ENCODE measurements at regions not wholly inside any gene's neighbourhood (a gene's known extent, or its start where the extent isn't known, plus 50 kb on each side); places are given as distances from the start of the nearest gene placed in this dataset.

DNA sequence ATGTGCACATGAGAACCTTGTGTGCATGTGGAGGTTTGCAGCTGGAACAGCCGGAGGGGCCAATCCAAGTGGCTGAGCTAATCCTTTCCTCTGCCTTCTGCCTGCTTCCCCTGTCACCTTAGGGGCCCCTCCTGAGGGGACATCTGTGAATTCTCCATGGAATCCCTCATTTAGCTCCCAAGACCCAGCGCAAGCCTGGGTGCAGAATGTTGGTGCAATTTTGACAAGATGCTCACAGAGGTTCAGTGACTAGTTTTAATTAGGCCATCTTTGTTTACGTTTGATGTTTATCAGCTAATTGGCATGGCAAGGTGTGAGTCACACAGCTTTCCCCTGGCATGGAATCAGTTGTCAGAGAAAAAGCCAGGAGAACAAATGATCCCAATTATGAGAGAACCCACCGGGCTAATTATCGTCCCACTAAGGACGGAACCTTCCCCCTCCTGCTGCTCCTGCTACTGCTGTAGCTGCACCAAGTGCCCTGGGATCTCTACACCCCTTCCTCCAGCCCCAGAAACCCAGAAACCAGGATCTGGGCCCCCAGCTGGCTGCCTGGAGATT lies 63.6 kb upstream of the PAX6 start:
- Histone ChIP-seq H2BK12ac (ENCODE audit: insufficient read length, low read depth, low read length) (no peak overlapping the region), H2BK5ac (ENCODE audit: insufficient read length, low read length) (no peak overlapping the region), H2AK5ac (ENCODE audit: insufficient read length, low read length) (no peak overlapping the region), H2AFZ (ENCODE audit: low read length) (no peak overlapping the region), H3K18ac (ENCODE audit: insufficient read length, low read depth, low read length) (no peak overlapping the region), H3K79me2 (ENCODE audit: insufficient read depth, low read length) (no peaks in the 10 kb centered on the region), H3K4ac (ENCODE audit: low read depth, low read length) (no peak overlapping the region), H2BK20ac (ENCODE audit: low read depth, low read length, poor library complexity, severe bottlenecking) (no peak overlapping the region), H3K4me2 (ENCODE audit: insufficient read depth, insufficient read length, low read length) (no peak overlapping the region), H3K23me2 (ENCODE audit: insufficient read length, low read depth, low read length, poor library complexity, severe bottlenecking) (no peaks in the 10 kb centered on the region), H3T11ph (ENCODE audit: low read length) (no peak overlapping the region), H3K23ac (ENCODE audit: insufficient read length, low read depth, low read length) (no peak overlapping the region), H3K14ac (ENCODE audit: insufficient read depth, low read length) (no peak overlapping the region; the same call in 1 of the 2 replicates), H2BK15ac (ENCODE audit: low read depth, low read length) (no peak overlapping the region), H4K91ac (ENCODE audit: insufficient read length, low read depth, low read length) (no peak overlapping the region), H3K56ac (ENCODE audit: insufficient read length, low read depth, low read length) (no peak overlapping the region), H4K20me1 (ENCODE audit: control insufficient read depth, insufficient read depth, insufficient read length) (no peaks in the 10 kb centered on the region), H2BK120ac (ENCODE audit: low read depth, low read length, poor library complexity, severe bottlenecking) (no peak overlapping the region), H3K9me3 (ENCODE audit: control insufficient read depth, low read depth, low read length) (no peaks in the 10 kb centered on the region), H3K79me1 (ENCODE audit: insufficient read depth, low read depth, low read length, poor library complexity, severe bottlenecking) (no peaks in the 10 kb centered on the region), H4K8ac (replicated peaks; ENCODE audit: insufficient read length, low read depth, low read length) (no peak overlapping the region), H3K27ac (ENCODE audit: insufficient read length, low read depth, low read length) (no peak overlapping the region), H3K27me3 (ENCODE audit: insufficient read depth, low read length) (no peaks in the 10 kb centered on the region), H4K5ac (ENCODE audit: insufficient read length, low read depth, low read length) (no peak overlapping the region), H3K4me1 (ENCODE audit: insufficient read depth, low read length) (peaks cover 5% of the 10 kb centered on the region; the same call in 1 of the 2 replicates), H3K9ac (ENCODE audit: extremely low read depth, insufficient read length, low read length) (no peak overlapping the region)
- H3K9me3 Mint-ChIP-seq, result no peaks in the 10 kb centered on the region
- no peak overlapping the region for H3K4me3 Mint-ChIP-seq
- H3K36me3 Mint-ChIP-seq (ENCODE audit: insufficient read depth in 1 of 3, low read depth in 3 of 3), result no peaks in the 10 kb centered on the region
- no peak overlapping the region; a peak in 1 of 7 replicates for H3K27ac Mint-ChIP-seq
- no CpG with 5 or more reads among the region's 6 CpGs for WGBS (ENCODE audit: extremely low coverage, insufficient read length, low lambda C conversion rate)
- DNase-seq, result no peak
- TF ChIP-seq, protein P1, sequence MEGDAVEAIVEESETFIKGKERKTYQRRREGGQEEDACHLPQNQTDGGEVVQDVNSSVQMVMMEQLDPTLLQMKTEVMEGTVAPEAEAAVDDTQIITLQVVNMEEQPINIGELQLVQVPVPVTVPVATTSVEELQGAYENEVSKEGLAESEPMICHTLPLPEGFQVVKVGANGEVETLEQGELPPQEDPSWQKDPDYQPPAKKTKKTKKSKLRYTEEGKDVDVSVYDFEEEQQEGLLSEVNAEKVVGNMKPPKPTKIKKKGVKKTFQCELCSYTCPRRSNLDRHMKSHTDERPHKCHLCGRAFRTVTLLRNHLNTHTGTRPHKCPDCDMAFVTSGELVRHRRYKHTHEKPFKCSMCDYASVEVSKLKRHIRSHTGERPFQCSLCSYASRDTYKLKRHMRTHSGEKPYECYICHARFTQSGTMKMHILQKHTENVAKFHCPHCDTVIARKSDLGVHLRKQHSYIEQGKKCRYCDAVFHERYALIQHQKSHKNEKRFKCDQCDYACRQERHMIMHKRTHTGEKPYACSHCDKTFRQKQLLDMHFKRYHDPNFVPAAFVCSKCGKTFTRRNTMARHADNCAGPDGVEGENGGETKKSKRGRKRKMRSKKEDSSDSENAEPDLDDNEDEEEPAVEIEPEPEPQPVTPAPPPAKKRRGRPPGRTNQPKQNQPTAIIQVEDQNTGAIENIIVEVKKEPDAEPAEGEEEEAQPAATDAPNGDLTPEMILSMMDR (conservative IDR thresholded peaks at IDR 0.05), result no peak
- H3K4me1 Mint-ChIP-seq, result peaks cover 56 to 59% of the 10 kb centered on the region in 2 experiments
- H3K27me3 Mint-ChIP-seq (ENCODE audit: low read depth), result peaks cover 42% of the 10 kb centered on the region
